ENCODE measurements at regions not wholly inside any gene's neighbourhood (a gene's known extent, or its start where the extent isn't known, plus 50 kb on each side); places are given as distances from the start of the nearest gene placed in this dataset.

GRCh38 chr4:157887316-157887715 lies 285.5 kb downstream of the GASK1B start:
- Histone ChIP-seq H3K4me2 (no peak overlapping the region), H3K9me3 (ENCODE audit: insufficient read depth, low read depth) (no peaks in the 10 kb centered on the region), H3K36me3 (ENCODE audit: low read depth) (no peaks in the 10 kb centered on the region), H3K79me2 (ENCODE audit: low read depth) (no peaks in the 10 kb centered on the region), H3K27ac (no peak overlapping the region), H4K20me1 (ENCODE audit: insufficient read depth) (no peaks in the 10 kb centered on the region), H3K4me1 (replicated peaks; ENCODE audit: insufficient read depth) (no peaks in the 10 kb centered on the region), H3F3A (ENCODE audit: insufficient read depth, low read depth) (no peaks in the 10 kb centered on the region), H2AFZ (no peak overlapping the region), H3K9me2 (ENCODE audit: insufficient read depth) (no peaks in the 10 kb centered on the region), H3K4me3 (no peak overlapping the region), H3K27me3 (ENCODE audit: insufficient read depth, low read depth) (no peaks in the 10 kb centered on the region)
- ChIA-PET CTCF (no interaction called here), POLR2A (ENCODE audit: unreplicated experiment) (no interaction called here)
- intact Hi-C loops (cut with micrococcal nuclease; ENCODE audit: unreplicated experiment) = no loop called here
- no TSS peak for BruUV-seq (replicated peaks)
- no peak for DNase-seq
- TF ChIP-seq CTCF (conservative IDR thresholded peaks at IDR 0.05) (no peak), EZH2 (IDR thresholded peaks at IDR 0.05; ENCODE audit: low read depth) (no peak)

GRCh38 chr4:157886645-157887044 lies 286.2 kb downstream of the GASK1B start:
- intact Hi-C loops (cut with micrococcal nuclease; ENCODE audit: unreplicated experiment) = no loop called here

GRCh38 chr4:157885811-157886210 lies 287.0 kb downstream of the GASK1B start:
- no TSS peak for BruUV-seq (replicated peaks)
- Histone ChIP-seq H3K9me2 (ENCODE audit: insufficient read depth) (no peaks in the 10 kb centered on the region), H3K27ac (no peak overlapping the region), H3K27me3 (ENCODE audit: insufficient read depth, low read depth) (no peaks in the 10 kb centered on the region), H3K4me3 (no peak overlapping the region), H2AFZ (no peak overlapping the region), H3F3A (ENCODE audit: insufficient read depth, low read depth) (no peaks in the 10 kb centered on the region), H3K79me2 (ENCODE audit: low read depth) (no peaks in the 10 kb centered on the region), H3K4me1 (replicated peaks; ENCODE audit: insufficient read depth) (no peaks in the 10 kb centered on the region), H3K9me3 (ENCODE audit: insufficient read depth, low read depth) (no peaks in the 10 kb centered on the region), H3K4me2 (no peak overlapping the region), H4K20me1 (ENCODE audit: insufficient read depth) (no peaks in the 10 kb centered on the region), H3K36me3 (ENCODE audit: low read depth) (no peaks in the 10 kb centered on the region)
- intact Hi-C loops (cut with micrococcal nuclease; ENCODE audit: unreplicated experiment) = no loop called here
- CTCF ChIA-PET = no interaction called here
- POLR2A ChIA-PET (ENCODE audit: unreplicated experiment) = no interaction called here
- TF ChIP-seq EZH2 (IDR thresholded peaks at IDR 0.05; ENCODE audit: low read depth) = no peak
- no peak for TF ChIP-seq CTCF (conservative IDR thresholded peaks at IDR 0.05)
- DNase-seq = no peak

More at GRCh38 chr4:157886645-157887044, 286.2 kb downstream of the GASK1B start:
- Histone ChIP-seq H3F3A (ENCODE audit: insufficient read depth, low read depth) (no peaks in the 10 kb centered on the region), H3K79me2 (ENCODE audit: low read depth) (no peaks in the 10 kb centered on the region), H3K27ac (no peak overlapping the region), H4K20me1 (ENCODE audit: insufficient read depth) (no peaks in the 10 kb centered on the region), H3K9me3 (ENCODE audit: insufficient read depth, low read depth) (no peaks in the 10 kb centered on the region), H2AFZ (no peak overlapping the region), H3K27me3 (ENCODE audit: insufficient read depth, low read depth) (no peaks in the 10 kb centered on the region), H3K36me3 (ENCODE audit: low read depth) (no peaks in the 10 kb centered on the region), H3K4me1 (replicated peaks; ENCODE audit: insufficient read depth) (no peaks in the 10 kb centered on the region), H3K9me2 (ENCODE audit: insufficient read depth) (no peaks in the 10 kb centered on the region), H3K4me2 (no peak overlapping the region), H3K4me3 (no peak overlapping the region)
- BruUV-seq (replicated peaks) = no TSS peak
- no peak for DNase-seq
- TF ChIP-seq CTCF (conservative IDR thresholded peaks at IDR 0.05) = no peak
- TF ChIP-seq EZH2 (IDR thresholded peaks at IDR 0.05; ENCODE audit: low read depth) = no peak
- CTCF ChIA-PET = no interaction called here
- POLR2A ChIA-PET (ENCODE audit: unreplicated experiment) = no interaction called here

All from PC-9 (cell line).